ENCODE measurements at regions not wholly inside any gene's neighbourhood (a gene's known extent, or its start where the extent isn't known, plus 50 kb on each side); places are given as distances from the start of the nearest gene placed in this dataset.

DNA sequence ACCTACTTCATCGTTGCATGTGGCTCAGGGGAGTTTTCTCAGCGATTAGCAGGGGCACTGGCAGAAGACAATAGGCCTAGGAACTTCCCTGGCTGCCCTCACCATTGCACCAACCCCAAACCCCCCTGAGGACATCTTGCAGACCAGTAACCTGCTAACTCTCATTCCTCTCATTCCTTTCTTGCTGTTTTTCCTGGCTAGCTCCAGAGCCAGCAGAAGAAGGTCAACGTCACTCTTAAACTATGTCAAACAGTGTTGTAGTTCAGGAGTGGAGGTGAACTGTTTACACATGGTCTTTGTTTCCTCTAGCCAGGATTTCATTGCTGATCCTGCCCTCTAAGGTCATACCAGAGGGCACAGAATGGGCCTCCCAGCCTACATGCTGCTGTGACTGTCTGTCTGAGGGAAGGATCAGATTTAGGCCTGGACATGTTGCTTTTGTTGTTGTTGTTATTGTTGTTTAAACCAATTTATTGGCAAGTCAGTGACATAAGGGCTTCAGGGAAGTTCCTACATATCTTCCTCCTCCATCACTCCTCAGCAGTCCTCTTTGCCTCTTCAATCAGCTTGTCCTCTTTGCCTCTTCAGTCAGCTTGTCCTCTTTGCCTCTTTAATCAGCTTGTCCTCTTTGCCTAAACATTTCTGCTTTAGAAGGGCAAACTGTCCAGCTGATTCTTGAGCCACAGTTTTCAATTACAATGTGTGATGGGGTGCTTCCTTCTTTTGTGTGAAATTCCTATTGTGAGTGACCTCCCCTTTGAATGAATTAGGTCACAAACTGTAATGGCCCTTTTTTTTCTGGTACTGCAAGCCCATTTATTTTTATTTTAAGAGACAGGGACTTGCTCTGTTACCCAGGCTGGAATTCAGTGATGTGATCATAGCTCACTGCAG, 471.9 kb upstream of the TNP1 start:
- DNase-seq = peak; percentile 96

DNA sequence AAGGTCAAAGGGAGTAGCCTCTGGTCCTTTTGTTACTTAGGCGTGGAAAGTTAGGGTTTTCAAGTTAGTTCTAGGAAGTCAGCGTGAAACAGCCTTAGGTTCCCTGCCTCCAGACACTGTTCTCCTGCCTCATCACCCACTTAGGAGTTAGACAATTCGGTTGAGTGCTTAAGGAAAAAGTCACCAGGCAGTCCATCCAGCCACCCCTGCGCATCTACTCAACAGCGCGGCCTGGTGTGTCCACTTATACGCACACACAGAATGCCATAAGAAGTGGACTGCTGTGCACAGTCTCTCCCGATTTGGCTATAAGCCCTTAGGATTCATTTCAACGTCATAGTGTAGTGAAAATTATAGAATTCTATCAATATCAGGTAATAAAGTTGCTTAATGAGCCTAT, 470.8 kb upstream of the TNP1 start:
- DNase-seq = no peak

DNA sequence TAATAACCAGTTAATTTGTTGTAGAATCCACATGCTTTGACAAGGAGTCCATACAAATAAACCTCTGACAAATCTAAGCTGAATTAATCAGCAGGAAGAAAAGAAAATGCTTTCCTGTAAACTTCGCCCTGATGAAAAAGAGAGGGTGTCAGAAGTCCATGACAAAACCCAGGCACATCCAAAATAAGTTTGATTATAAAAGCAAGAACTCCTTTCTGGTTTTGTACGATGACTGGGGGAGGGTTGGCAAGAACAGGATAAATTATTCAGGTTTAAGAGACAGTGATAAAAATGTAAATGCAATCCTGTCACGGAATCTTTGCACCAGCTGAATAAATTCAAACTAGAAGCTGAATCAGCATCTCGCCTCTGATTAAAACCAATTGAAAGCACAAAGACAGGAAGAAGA, 469.2 kb upstream of the TNP1 start:
- no peak for DNase-seq

DNA sequence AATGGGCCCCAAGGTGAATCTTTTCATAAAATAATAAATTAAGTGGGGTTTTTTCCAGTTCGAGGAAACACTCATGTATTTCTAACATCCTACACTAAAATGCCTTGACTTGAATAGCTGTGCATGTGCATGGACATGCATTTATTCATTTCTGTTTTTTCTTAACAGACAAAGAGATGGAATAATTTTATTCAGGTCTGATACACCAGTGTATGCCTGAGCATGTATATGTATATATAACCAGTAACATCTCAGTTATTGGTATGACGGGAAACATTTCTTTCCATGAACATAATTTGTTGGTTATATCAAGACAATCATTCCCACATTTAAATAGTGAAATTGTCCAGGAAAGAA, 468.7 kb upstream of the TNP1 start:
- no peak for DNase-seq

DNA sequence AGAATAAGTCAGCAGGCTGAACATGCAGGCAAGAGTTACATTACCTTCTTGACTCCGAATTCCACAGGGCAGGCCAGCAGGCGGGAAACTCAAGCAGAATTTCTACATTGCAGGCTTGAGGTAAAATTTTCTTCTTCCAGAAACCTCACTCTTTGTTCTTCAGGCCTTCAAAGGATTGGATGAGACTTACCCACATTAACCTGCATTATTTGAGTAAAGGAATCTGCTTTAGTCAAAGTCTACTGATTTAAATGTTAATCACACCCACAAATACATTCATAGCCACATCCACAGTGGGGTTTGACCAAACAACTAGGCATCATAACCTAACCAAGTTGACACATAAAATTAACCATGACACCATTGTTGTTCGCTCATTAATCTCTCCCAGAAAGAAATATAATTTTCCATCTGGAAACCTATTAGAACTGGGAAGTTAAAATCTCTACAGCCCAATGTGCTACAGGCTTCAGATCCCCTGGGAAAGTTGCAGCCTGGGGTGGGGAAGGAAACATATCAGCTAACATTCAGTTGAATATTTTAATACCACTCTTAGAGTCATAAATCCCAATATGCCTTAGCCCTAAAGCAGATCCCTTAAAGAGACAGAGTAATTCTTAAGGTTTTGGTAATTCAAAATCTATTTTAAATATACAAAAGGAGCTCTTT, 468.2 kb upstream of the TNP1 start:
- DNase-seq = no peak

DNA sequence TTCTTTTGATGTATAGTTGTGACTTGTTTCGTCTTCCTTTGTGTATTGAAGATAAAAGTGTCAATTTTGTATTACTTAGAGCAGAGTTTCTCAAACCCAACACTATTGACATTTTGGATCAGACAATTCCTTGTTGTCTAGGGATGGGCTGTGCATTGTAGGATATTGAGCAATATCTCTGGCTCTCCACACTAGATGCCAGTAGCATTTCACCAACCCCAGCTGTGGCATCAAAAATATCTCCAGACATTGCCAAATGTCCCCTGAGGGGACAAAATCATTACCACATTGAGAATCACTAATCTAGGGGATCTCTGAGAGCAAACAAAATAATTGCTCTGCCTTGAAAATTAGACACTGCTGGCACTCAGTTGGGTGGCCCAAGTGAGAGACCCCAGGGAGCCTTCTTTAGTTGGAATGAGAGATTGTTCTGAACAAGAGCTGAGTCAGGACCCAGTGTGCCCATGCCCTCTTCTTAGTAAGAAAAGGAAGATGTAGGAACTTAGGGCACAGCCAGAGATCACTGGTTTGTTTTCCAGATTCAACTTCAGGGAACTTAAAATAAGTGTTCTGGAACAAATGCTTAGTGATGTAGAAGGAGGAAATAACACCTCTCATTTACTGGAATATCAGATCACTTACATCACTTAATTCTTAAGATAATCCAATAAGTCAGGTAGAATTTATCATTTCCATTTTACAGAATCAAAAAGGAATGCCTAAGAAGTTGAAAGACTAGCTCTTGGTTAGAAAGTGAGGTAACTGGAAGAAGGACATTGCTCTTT, 466.6 kb upstream of the TNP1 start:
- DNase-seq = no peak

DNA sequence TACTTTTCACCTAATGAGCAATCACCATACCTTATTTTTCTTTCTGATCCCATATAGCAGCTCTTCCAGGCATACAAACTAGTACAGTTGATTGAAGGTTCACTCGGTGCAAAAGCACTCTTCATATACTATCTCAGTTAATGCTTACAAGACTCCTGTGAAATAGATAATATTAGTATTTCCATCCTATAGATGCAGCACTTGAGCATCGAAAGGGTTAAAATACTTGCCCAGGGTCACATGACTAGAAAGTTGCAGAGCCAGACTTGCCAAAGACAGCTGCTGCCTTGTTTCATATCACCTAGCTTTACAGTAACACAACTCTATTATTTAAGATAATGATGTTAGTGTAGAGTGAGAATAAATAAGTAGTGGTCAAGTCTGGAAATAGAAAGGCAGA, 466.0 kb upstream of the TNP1 start:
- DNase-seq = no peak

DNA sequence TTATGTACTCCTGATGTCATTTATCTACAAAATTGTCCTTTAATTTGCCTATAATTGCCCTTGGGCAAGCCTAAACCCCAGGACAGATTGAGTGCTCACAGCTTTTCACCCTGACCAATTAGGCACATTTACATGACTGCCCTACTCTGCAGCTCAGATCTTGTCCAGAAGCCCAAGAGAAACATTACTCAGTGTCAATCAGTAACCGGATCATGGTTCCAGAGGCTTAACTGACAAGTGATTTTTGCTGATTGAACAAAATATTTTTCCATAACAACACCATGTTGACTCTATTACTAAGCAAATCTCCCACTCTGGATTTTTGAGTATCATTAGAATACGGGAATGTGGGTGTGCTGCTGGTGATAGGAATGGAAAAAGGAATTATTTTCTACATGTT, 465.4 kb upstream of the TNP1 start:
- DNase-seq = peak; percentile 47

DNA sequence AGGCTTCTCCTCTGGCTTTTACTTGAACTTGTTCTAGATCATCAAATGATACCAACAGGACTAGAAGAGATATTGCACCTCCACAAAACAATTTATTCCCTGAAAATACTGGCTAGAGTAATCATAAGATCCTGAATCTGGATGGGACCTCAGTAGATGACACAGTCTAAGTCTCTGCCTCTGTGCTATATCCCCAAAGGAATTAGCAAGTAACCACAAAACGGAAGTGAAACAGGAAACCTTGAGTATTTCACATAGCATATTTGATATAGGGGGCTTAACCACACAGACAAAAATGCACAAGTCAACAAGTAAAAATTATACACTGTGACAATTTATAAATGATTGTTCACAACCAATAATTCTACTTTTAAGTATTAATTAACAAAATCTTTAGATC, 456.9 kb upstream of the TNP1 start:
- no peak for DNase-seq

DNA sequence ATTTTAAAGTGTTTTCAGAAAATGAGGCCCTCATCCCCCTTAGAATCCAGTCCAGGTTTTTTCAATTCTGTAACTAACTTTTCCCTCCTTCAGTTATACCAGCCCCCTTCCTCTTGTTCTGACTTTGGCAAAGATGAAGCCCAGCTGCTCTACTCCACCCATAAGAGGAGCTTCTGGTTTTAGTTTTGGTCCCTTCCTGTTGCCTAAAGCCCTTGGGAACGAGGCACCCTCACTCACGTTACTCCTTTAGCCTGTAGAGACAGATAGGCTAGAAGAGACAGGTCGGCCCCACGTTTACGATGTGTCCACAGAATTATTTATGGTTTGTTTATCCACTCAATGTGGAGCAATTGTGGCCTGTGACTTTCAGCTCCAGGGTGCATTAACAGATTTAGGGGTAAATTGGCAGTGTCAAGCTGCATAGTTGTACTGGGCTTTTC, 454.2 kb upstream of the TNP1 start:
- no peak for DNase-seq

DNA sequence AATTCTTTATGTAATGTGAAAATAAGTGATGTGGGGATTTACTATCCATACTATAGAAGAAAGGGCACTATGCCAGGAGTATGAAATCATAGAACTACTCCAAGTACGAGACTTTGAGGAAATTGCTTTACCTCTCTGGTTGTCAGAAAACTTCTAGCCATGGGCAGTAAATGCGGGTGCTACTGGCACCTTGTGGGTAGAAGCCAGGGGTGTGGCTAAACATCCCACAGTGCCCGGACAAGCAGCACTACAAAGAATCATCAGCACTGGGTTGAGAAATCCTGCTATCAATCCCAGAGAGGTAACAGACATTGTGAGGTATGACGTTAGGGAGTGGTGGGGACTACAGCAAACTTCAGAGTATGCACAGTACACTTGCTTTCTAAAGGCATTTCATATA, 453.5 kb upstream of the TNP1 start:
- no peak for DNase-seq

DNA sequence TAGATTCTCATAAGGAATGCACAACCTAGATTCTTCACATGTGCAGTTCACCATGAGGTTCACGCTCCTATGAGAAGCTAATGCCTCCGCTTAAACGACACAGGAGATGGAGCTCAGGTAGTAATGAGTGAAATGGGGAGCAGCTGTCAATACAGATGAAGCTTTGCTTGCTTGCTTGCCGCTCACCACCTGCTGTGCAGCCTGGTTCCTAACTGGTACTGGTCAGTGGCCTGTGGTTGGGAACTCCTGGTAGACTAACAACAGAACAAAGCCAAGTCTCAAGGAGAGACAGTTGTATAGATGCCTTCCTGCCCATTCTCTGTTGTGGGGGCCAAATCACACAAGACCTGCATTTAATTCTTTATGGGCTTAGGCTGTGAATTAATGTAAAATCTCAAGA, 449.2 kb upstream of the TNP1 start:
- DNase-seq = no peak

DNA sequence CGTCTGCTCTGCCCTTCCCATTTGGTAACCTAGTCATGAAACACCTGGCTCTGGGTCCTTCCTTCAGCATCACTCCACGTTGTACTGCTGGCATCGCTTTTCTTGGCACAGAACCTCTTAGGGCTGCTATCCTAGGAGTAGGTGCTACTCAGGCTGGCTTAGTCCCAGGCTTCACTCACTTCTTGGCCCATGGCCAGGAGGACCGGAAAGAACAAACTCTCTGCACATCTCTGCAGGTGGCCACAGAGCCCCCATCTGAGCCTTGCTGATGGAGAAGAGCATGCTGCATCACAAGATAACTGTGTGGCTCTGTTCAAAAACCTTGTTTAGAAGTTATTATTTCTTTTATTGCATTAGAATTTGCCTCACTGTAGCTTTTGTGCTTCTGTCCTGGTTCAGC, 447.2 kb upstream of the TNP1 start:
- no peak for DNase-seq

DNA sequence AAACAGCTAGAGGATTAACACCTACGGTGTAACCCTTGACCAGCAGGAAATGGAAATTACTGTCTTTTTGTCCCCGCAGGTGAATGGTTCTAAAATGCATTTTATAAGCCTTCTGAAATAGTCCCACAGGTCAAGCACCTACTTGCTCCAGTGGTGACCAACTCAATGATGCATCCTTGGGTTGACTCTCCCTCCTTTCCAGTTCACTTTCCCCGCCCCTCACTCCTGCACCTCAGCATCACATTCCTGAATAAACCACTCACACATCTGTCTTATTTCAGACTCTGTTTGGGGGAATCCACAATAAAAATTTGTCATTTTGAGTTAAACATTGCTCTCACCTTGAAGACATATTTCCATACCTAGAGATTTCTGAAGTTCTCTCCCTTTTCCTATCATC, 446.0 kb upstream of the TNP1 start:
- no peak for DNase-seq

DNA sequence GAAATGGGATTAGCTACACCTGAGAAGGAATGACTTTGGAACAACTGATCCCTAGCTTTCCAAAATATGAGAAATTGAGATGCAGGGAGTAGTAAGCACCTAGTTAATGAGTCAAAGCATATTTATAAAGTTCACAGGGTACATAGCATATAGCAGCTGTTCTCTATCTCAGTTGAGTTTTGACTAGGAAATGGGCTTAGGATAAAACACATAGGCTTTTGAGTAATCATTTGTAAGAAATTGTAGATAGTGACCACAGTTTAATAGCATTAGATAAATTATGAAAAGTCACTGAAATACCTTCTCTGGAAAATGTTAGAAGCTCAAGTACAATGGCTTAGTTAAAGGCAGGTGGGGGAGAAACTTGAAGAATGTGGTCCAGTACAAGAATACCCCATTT, 444.7 kb upstream of the TNP1 start:
- no peak for DNase-seq

DNA sequence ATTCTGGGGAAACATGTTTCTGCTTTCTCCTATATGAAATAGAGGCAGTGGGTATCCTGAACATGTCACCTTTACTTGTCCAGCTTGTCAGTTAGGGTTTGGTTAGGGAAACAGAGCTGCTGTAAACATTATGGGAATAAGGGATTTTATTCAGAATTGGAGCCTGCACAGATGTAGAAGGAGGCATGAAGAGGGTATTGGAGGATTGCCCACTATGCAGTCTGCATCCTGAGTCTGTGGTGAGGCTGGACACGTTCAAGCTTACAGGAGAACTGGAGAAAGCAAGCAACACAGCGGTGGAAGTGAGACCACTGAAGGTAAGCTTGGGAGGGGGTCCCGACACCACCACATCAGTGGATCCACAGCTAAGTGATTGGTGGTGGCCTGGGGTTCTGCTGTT, 443.0 kb upstream of the TNP1 start:
- no peak for DNase-seq

DNA sequence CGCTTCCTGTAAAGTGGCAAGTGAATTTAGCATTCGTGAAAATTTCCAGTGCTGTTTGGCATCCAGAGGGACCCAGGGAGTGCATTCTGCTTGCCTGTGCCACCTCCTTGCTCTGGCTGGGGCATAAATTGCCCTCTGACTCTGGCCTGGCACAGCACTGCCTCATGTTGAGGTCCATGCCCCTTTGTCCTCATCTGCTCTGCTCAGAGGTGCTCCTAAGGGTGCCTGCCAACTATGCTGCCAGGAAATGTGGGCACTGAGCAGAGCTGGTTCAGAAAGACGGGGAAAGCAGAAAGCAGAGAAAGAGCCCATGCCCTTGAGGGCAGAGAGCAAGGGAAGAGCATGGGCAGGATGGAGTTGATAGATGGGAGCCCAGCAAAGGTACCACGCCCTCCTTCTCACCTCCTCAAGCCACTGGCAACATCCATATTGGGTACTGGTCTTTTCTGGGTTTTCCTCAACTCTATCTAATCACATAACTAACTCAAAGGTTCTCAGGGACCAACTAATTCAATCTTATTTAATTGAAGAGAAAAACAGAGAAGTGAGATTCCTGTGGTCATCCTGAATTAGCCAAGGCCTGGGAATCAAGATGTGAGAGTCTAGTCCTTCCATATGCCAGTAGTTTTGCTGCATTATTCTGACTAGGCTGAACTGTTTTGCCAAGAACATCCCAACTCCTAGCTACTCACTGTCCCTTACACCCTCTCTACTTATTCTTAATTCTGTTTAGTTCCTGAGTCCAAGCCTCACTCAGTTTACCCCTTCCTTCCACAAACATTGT, 441.5 kb upstream of the TNP1 start:
- no peak for DNase-seq

DNA sequence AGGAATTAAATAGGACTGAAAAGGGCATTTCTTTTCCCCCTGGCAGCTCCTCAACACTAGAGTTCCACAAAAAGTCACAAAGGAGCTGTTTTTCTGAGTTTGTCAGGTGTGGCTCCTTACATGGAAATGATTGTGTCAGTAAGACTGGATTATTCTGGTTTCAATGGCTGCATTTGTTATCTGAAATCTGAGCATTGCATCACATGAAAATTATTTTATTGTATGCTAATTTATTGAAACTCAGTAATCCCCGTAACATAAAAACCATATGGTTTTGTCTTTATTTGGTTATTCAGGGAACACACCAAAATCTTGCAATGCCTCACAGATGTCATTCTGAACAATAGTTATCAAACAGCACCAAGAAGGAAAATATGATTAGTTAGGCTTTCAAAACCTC, 439.7 kb upstream of the TNP1 start:
- no peak for DNase-seq

DNA sequence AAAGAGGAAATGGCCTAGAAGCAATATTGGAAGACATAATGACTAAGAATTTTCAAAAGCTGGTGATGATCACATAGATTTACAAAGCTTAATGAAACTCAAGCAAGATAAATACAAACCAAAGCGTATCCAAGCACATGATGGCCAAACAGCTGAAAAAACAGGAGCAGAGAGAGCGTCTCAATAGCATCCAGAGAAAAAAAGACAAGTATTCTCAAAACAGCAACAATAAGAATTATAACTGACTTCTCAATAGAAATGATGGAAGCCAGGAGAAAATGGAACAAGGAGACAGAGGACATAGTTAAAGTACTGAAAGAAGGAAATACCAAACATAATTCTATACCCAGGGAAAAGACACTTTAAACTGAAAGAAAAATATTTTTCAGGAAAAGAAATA, 437.2 kb upstream of the TNP1 start:
- no peak for DNase-seq

DNA sequence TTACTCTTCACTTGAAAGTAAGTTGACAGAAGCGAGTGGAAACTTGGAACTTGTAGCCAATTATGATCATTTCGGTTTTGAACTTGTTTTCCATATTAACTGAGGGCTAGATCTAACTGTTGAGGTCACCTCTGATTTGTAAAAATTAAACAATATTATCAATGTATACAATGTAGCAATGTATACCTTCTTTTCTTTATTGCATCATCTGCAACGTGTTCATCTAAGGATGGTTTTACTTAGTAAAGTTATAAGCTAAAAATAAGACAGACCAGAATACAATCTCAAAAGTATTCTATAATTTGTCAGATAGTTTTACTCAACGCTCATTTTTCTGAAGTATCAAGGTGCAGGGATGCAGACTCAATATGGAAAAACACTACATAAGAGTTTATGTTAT, 435.0 kb upstream of the TNP1 start:
- no peak for DNase-seq

DNA sequence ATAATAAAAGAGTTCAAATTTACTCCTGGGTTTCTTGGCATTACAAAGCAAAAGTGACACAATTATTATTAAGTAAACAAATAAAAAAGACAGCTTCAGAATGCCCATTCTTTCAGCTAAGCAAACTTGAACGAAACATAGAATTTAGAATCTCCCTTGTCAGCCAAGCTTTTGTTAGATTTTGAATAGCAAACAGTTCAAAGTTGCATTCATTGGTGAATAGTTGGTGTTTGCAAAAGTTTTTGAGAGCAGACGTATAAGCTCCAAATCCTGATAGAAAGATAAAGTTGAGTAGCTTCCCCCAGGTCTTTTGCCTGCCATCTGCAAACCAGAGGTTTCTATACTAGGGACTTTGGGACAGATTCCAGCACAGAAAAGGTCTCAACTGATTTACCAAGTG, 434.3 kb upstream of the TNP1 start:
- DNase-seq = no peak

DNA sequence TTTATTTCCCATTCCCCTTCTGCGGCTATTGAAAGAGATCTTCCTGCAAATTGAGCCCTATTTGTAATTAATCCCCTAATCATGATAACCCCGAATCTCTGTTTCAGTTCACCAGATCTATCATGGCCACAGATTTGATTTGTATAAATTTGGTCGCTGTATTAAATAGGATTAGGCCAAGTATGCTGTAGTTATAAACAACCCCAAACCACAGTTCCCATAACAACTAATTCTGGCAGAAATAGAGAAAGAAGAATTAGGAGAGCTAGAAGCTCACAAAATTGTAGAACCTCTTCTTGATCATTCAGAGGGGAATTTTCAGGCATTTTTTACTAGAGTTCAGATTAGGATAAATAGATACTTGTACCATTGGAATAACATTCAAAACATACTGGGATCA, 433.7 kb upstream of the TNP1 start:
- DNase-seq = no peak

DNA sequence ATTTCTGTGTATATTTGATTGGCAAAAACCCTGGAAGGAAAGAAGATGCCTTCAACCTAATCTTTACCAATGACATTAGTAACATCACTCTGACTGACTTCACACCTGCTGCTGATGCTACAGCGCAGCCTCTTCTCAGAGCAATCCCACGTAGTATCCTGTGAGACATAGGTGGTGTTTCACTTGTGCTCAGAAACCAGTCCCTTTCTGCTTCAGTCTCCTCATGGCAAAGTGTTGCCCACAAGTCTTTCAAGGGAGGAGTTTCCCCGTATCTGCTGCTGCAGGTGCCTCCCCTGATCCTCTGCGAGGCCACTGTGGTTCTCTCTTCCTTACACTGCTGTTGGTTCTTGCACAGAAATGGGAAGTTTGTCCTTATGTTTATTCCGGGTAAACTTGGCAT, 433.2 kb upstream of the TNP1 start:
- DNase-seq = no peak
